IPS-20b (cell line): ENCODE measurements at regions not wholly inside any gene's neighbourhood (a gene's known extent, or its start where the extent isn't known, plus 50 kb on each side); places are given as distances from the start of the nearest gene placed in this dataset.

ENCODE experiments used
- H3K27ac ChIP-seq: one replicate; pipeline ENCODE4 v1.5.1; 2013; ENCODE audit warnings: low read length
- H3K27me3 ChIP-seq: 2 replicates; pipeline ENCODE4 v1.6.1; 2013; ENCODE audit warnings: mild to moderate bottlenecking, low read length, inconsistent platforms; ENCODE audit not compliant: insufficient read depth
- H3K36me3 ChIP-seq: 2 replicates; pipeline ENCODE4 v1.6.1; 2013; ENCODE audit warnings: low read depth, mild to moderate bottlenecking, inconsistent platforms, low read length, moderate library complexity; ENCODE audit not compliant: insufficient read depth
- H3K4me1 ChIP-seq: 2 replicates; pipeline ENCODE4 v1.6.1; 2013; ENCODE audit warnings: mild to moderate bottlenecking, control low read depth, inconsistent platforms, low read length, moderate library complexity; ENCODE audit not compliant: insufficient read depth
- H3K4me3 ChIP-seq: 2 replicates; pipeline ENCODE4 v1.5.1; 2013; ENCODE audit warnings: mild to moderate bottlenecking, low read length, inconsistent platforms
- H3K9ac ChIP-seq: 2 replicates; pipeline ENCODE4 v1.6.1; 2013; ENCODE audit warnings: low read depth, mild to moderate bottlenecking, inconsistent platforms, low read length, moderate library complexity
- H3K9me3 ChIP-seq: 2 replicates; pipeline ENCODE4 v1.6.1; 2013; ENCODE audit warnings: mild to moderate bottlenecking, low read depth, low read length, inconsistent platforms; ENCODE audit not compliant: insufficient read depth

GRCh38 chr4:134470544-134470943 lies 269.0 kb upstream of the PABPC4L start:
- Histone ChIP-seq H3K27me3 (no peaks in the 10 kb centered on the region), H3K4me1 (no peaks in the 10 kb centered on the region), H3K9me3 (no peaks in the 10 kb centered on the region), H3K9ac (no peak overlapping the region), H3K27ac (no peak overlapping the region), H3K4me3 (no peak overlapping the region), H3K36me3 (no peaks in the 10 kb centered on the region)

- Histone ChIP-seq H3K9me3 (0 out of 2 replicates have a peak, but pooled peaks cover under 1% of the 10 kb centered on the region), H3K4me3 (no peak overlapping the region), H3K4me1 (no peaks in the 10 kb centered on the region), H3K27ac (no peak overlapping the region), H3K27me3 (no peaks in the 10 kb centered on the region), H3K36me3 (no peaks in the 10 kb centered on the region), H3K9ac (no peak overlapping the region)
These were observed 263.8 kb upstream of the PABPC4L start for GRCh38 chr4:134465417-134465816.

GRCh38 chr4:134463771-134464170 lies 262.2 kb upstream of the PABPC4L start:
- Histone ChIP-seq H3K27me3 (no peaks in the 10 kb centered on the region), H3K27ac (no peak overlapping the region), H3K9me3 (0 out of 2 replicates have a peak, but pooled peaks cover 5% of the 10 kb centered on the region), H3K9ac (no peak overlapping the region), H3K36me3 (no peaks in the 10 kb centered on the region), H3K4me1 (no peaks in the 10 kb centered on the region), H3K4me3 (no peak overlapping the region)

- Histone ChIP-seq H3K36me3 (no peaks in the 10 kb centered on the region), H3K27me3 (no peaks in the 10 kb centered on the region), H3K27ac (no peak overlapping the region), H3K4me3 (no peak overlapping the region), H3K9me3 (no peaks in the 10 kb centered on the region), H3K4me1 (no peaks in the 10 kb centered on the region), H3K9ac (no peak overlapping the region)
These were observed 225.2 kb upstream of the PABPC4L start for GRCh38 chr4:134426821-134427220.

GRCh38 chr4:134425756-134426155 lies 224.2 kb upstream of the PABPC4L start:
- Histone ChIP-seq H3K27me3 (no peaks in the 10 kb centered on the region), H3K9me3 (no peaks in the 10 kb centered on the region), H3K4me3 (no peak overlapping the region), H3K36me3 (no peaks in the 10 kb centered on the region), H3K4me1 (no peaks in the 10 kb centered on the region), H3K9ac (no peak overlapping the region), H3K27ac (no peak overlapping the region)

- Histone ChIP-seq H3K4me3 (no peak overlapping the region), H3K9me3 (no peaks in the 10 kb centered on the region), H3K27me3 (no peaks in the 10 kb centered on the region), H3K9ac (no peak overlapping the region), H3K27ac (no peak overlapping the region), H3K4me1 (no peaks in the 10 kb centered on the region), H3K36me3 (no peaks in the 10 kb centered on the region)
These were observed 221.2 kb upstream of the PABPC4L start for GRCh38 chr4:134422776-134423175.

GRCh38 chr4:134421734-134422133 lies 220.1 kb upstream of the PABPC4L start:
- H3K9ac ChIP-seq: no peak overlapping the region
- no peaks in the 10 kb centered on the region for H3K27me3 ChIP-seq
- no peaks in the 10 kb centered on the region for H3K4me1 ChIP-seq
- no peaks in the 10 kb centered on the region for H3K36me3 ChIP-seq
- H3K9me3 ChIP-seq: no peaks in the 10 kb centered on the region
- no peak overlapping the region for H3K4me3 ChIP-seq
- no peak overlapping the region for H3K27ac ChIP-seq

- Histone ChIP-seq H3K27ac (no peak overlapping the region), H3K27me3 (no peaks in the 10 kb centered on the region), H3K4me3 (no peak overlapping the region), H3K4me1 (no peaks in the 10 kb centered on the region), H3K36me3 (no peaks in the 10 kb centered on the region), H3K9ac (no peak overlapping the region), H3K9me3 (no peaks in the 10 kb centered on the region)
These were observed 207.3 kb upstream of the PABPC4L start for GRCh38 chr4:134408897-134409296.

GRCh38 chr4:134401798-134402197 lies 200.2 kb upstream of the PABPC4L start:
- no peaks in the 10 kb centered on the region for H3K27me3 ChIP-seq
- H3K4me3 ChIP-seq: no peak overlapping the region
- no peaks in the 10 kb centered on the region for H3K36me3 ChIP-seq
- no peak overlapping the region for H3K27ac ChIP-seq
- peaks cover under 1% of the 10 kb centered on the region; the same call in 1 of the 2 replicates for H3K9me3 ChIP-seq
- H3K9ac ChIP-seq: no peak overlapping the region
- H3K4me1 ChIP-seq: no peaks in the 10 kb centered on the region

- Histone ChIP-seq H3K9me3 (peaks cover 3% of the 10 kb centered on the region; the same call in 1 of the 2 replicates), H3K36me3 (no peaks in the 10 kb centered on the region), H3K9ac (no peak overlapping the region), H3K27ac (no peak overlapping the region), H3K27me3 (no peaks in the 10 kb centered on the region), H3K4me3 (no peak overlapping the region), H3K4me1 (peaks cover under 1% of the 10 kb centered on the region; the same call in 1 of the 2 replicates)
These were observed 192.0 kb upstream of the PABPC4L start for GRCh38 chr4:134393592-134393991.

- no peak overlapping the region for H3K27ac ChIP-seq
- H3K9me3 ChIP-seq: no peaks in the 10 kb centered on the region
- no peaks in the 10 kb centered on the region for H3K27me3 ChIP-seq
- no peak overlapping the region for H3K9ac ChIP-seq
- peaks cover 7% of the 10 kb centered on the region; the same call in 1 of the 2 replicates for H3K4me1 ChIP-seq
- H3K36me3 ChIP-seq: no peaks in the 10 kb centered on the region
- H3K4me3 ChIP-seq: no peak overlapping the region
These were observed 188.7 kb upstream of the PABPC4L start for GRCh38 chr4:134390319-134390718.

- Histone ChIP-seq H3K27ac (no peak overlapping the region), H3K9ac (no peak overlapping the region), H3K9me3 (no peaks in the 10 kb centered on the region), H3K27me3 (no peaks in the 10 kb centered on the region), H3K36me3 (no peaks in the 10 kb centered on the region), H3K4me3 (no peak overlapping the region), H3K4me1 (peaks cover 7% of the 10 kb centered on the region; the same call in 1 of the 2 replicates)
These were observed 186.8 kb upstream of the PABPC4L start for GRCh38 chr4:134388351-134388750.
